Transverse colon (tissue), 3 donors: ENCODE measurements at regions not wholly inside any gene's neighbourhood (a gene's known extent, or its start where the extent isn't known, plus 50 kb on each side); places are given as distances from the start of the nearest gene placed in this dataset.

ENCODE experiments used
- EP300 ChIP-seq: sonication (generic); formaldehyde crosslinking; IDR thresholded peaks from one replicate; pipeline ENCODE4 v1.6.1; 2017; ENCODE audit warnings: antibody characterized with exemption, low read depth
- POLR2A ChIP-seq: fragments of 450-650 bp; IDR thresholded peaks from one replicate; pipeline ENCODE4 v1.6.1; 2016; ENCODE audit warnings: antibody characterized with exemption, mild to moderate bottlenecking, moderate library complexity
- TF ChIP-seq, protein P1 (sequence below), 5 experiments: fragments of 200-600 bp in 3 of 5; fragments of 450-650 bp in 2 of 5; sonication (generic) in 3 of 5; IDR thresholded peaks; 1 replicate in 2 of 5; 2 replicates in 3 of 5; pipeline ENCODE4 v1.5.1; 2016 to 2017; ENCODE audit warnings: antibody characterized with exemption in 5 of 5, inconsistent platforms in 3 of 5, mild to moderate bottlenecking in 2 of 5, moderate library complexity in 1 of 5

DNA sequence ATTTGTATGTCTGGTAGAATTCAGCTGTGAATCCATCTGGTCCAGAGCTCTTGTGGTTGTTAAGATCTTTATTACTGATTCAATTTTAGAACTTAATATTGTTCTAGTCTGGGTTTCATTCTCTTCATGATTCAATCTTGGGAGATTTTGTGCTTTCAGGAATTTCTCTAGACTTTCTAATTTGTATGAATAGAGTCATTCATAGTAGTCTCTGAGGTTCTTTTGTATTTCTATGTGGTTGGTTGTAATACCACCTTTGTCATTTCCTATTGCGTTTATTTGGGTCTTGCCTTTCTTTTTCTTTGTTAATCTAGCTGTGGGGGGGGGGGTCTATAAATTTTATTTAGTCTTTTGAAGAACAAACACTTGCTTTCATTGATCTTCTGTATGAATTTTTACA lies 824.8 kb upstream of the GALNTL6 start:
- TF ChIP-seq POLR2A (no peak), EP300 (no peak)
- TF ChIP-seq, protein P1, sequence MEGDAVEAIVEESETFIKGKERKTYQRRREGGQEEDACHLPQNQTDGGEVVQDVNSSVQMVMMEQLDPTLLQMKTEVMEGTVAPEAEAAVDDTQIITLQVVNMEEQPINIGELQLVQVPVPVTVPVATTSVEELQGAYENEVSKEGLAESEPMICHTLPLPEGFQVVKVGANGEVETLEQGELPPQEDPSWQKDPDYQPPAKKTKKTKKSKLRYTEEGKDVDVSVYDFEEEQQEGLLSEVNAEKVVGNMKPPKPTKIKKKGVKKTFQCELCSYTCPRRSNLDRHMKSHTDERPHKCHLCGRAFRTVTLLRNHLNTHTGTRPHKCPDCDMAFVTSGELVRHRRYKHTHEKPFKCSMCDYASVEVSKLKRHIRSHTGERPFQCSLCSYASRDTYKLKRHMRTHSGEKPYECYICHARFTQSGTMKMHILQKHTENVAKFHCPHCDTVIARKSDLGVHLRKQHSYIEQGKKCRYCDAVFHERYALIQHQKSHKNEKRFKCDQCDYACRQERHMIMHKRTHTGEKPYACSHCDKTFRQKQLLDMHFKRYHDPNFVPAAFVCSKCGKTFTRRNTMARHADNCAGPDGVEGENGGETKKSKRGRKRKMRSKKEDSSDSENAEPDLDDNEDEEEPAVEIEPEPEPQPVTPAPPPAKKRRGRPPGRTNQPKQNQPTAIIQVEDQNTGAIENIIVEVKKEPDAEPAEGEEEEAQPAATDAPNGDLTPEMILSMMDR (IDR thresholded peaks at IDR 0.05) = no peak
